Mammary epithelial cell (primary cell): ENCODE measurements at regions not wholly inside any gene's neighbourhood (a gene's known extent, or its start where the extent isn't known, plus 50 kb on each side); places are given as distances from the start of the nearest gene placed in this dataset.

Source experiments
- EZH2 ChIP-seq: IDR thresholded peaks from 2 replicates; pipeline ENCODE4 v1.6.1; 2012; ENCODE audit warnings: low read length, inconsistent platforms, borderline replicate concordance
- TF ChIP-seq, protein P1 (sequence below), 2 donors: IDR thresholded peaks in 1 of 2; conservative IDR thresholded peaks in 1 of 2; 2 replicates each; pipeline ENCODE4 v1.5.1; 2011 to 2012; ENCODE audit warnings: inconsistent platforms in 2 of 2, low read length in 2 of 2, mild to moderate bottlenecking in 2 of 2, control low read depth in 1 of 2, low read depth in 1 of 2; ENCODE audit not compliant: insufficient read depth in 1 of 2; ENCODE audit errors: extremely low read depth in 1 of 2

DNA sequence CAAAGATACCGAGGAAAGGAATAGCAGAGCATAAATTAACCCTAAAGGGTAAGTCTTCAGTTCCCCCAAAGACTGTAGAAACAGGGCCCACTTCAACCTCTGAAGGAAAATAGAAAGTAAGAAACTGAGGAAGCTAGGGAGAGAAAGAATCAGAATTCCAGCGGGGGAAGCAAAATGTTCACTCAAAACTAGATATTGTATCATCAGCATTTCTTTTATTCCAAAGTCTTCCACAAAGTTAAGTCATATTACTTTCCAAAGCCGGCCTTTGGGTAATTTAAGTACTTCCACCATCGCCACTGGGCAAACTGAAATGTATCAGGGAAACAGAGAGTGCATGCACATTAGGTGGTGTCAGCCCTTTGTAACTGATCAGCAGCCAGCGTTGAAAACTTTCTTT lies 88.3 kb downstream of the RSL24D1 start:
- TF ChIP-seq, protein P1, sequence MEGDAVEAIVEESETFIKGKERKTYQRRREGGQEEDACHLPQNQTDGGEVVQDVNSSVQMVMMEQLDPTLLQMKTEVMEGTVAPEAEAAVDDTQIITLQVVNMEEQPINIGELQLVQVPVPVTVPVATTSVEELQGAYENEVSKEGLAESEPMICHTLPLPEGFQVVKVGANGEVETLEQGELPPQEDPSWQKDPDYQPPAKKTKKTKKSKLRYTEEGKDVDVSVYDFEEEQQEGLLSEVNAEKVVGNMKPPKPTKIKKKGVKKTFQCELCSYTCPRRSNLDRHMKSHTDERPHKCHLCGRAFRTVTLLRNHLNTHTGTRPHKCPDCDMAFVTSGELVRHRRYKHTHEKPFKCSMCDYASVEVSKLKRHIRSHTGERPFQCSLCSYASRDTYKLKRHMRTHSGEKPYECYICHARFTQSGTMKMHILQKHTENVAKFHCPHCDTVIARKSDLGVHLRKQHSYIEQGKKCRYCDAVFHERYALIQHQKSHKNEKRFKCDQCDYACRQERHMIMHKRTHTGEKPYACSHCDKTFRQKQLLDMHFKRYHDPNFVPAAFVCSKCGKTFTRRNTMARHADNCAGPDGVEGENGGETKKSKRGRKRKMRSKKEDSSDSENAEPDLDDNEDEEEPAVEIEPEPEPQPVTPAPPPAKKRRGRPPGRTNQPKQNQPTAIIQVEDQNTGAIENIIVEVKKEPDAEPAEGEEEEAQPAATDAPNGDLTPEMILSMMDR (conservative IDR thresholded peaks at IDR 0.05 in 1 of 2, IDR thresholded peaks at IDR 0.05 in 1 of 2; ENCODE audit: extremely low read depth in 1 of 2, insufficient read depth in 1 of 2, low read depth in 1 of 2, low read length in 2 of 2), result no peak
- TF ChIP-seq EZH2, result no peak
